NT2/D1 (cell line): ENCODE measurements at regions not wholly inside any gene's neighbourhood (a gene's known extent, or its start where the extent isn't known, plus 50 kb on each side); places are given as distances from the start of the nearest gene placed in this dataset.

Experiments
- SUZ12 ChIP-seq: IDR thresholded peaks from 2 replicates; pipeline ENCODE4 v1.6.1; 2011; ENCODE audit not compliant: insufficient read length, insufficient read depth; ENCODE audit errors: extremely low read depth
- YY1 ChIP-seq: IDR thresholded peaks from 2 replicates; pipeline ENCODE4 v1.6.1; 2011; ENCODE audit not compliant: insufficient read length, insufficient read depth
- ZNF274 ChIP-seq: IDR thresholded peaks from 2 replicates; pipeline ENCODE4 v1.6.1; 2011; ENCODE audit warnings: mild to moderate bottlenecking, low read depth, low read length

GRCh38 chr5:165031371-165031770 lies 1526.0 kb downstream of the MAT2B start:
- TF ChIP-seq YY1, result no peak
- TF ChIP-seq SUZ12, result no peak
- no peak for TF ChIP-seq ZNF274
